Keratinocyte (primary cell): ENCODE measurements at regions not wholly inside any gene's neighbourhood (a gene's known extent, or its start where the extent isn't known, plus 50 kb on each side); places are given as distances from the start of the nearest gene placed in this dataset.

ENCODE experiments used
- DNase-seq: peaks from one replicate; pipeline ENCODE4 v3.0.0-alpha.2; 2011; ENCODE audit warnings: low read depth, missing footprints, low spot score
- FAIRE-seq: peaks from 2 replicates; lab custom pipeline; 2011; peaks lifted over from hg19 to GRCh38; lab: Jason Lieb, UNC
- H2AFZ ChIP-seq: 2 replicates; pipeline ENCODE4 v1.6.0; 2012; ENCODE audit warnings: low read length, control low read depth, inconsistent platforms; ENCODE audit not compliant: control insufficient read depth
- H3K27ac ChIP-seq: 2 replicates; pipeline ENCODE4 v1.5.1; 2011; ENCODE audit warnings: low read length; ENCODE audit not compliant: control insufficient read depth, insufficient read depth
- H3K27me3 ChIP-seq: 3 replicates; pipeline ENCODE4 v1.6.0; 2011; ENCODE audit warnings: low read length; ENCODE audit not compliant: control insufficient read depth, insufficient read depth; ENCODE audit errors: extremely low read depth
- H3K36me3 ChIP-seq, 2 experiments: 2 replicates in 1 of 2; 3 replicates in 1 of 2; pipeline ENCODE4 v1.5.1; 2011; ENCODE audit warnings: low read length in 2 of 2, mild to moderate bottlenecking in 1 of 2; ENCODE audit not compliant: control insufficient read depth in 2 of 2, insufficient read depth in 2 of 2; ENCODE audit errors: extremely low read depth in 1 of 2
- H3K4me1 ChIP-seq: 3 replicates; pipeline ENCODE4 v1.5.1; 2011; ENCODE audit warnings: low read length; ENCODE audit not compliant: control insufficient read depth, insufficient read depth; ENCODE audit errors: extremely low read depth
- H3K4me2 ChIP-seq: 3 replicates; pipeline ENCODE4 v1.6.0; 2011; ENCODE audit warnings: low read depth, low read length; ENCODE audit not compliant: control insufficient read depth, insufficient read depth; ENCODE audit errors: extremely low read depth
- H3K4me3 ChIP-seq, 3 experiments: fragments of 200-600 bp in 1 of 3; sonication (generic) in 1 of 3; 2 replicates in 2 of 3; 3 replicates in 1 of 3; pipeline ENCODE4 v1.5.1; 2011 to 2016; ENCODE audit warnings: low read length in 3 of 3, mild to moderate bottlenecking in 3 of 3, control low read depth in 2 of 3, inconsistent platforms in 1 of 3, low read depth in 1 of 3, mixed read lengths in 1 of 3, mixed run types in 1 of 3, moderate library complexity in 1 of 3; ENCODE audit not compliant: control insufficient read depth in 2 of 3, insufficient read depth in 2 of 3; ENCODE audit errors: extremely low read depth in 1 of 3
- H3K79me2 ChIP-seq: 2 replicates; pipeline ENCODE4 v1.6.0; 2012; ENCODE audit warnings: low read length; ENCODE audit not compliant: control insufficient read depth, insufficient read depth
- H3K9ac ChIP-seq: 3 replicates; pipeline ENCODE4 v1.6.0; 2011; ENCODE audit warnings: low read length; ENCODE audit not compliant: control insufficient read depth, insufficient read depth; ENCODE audit errors: extremely low read depth
- H3K9me1 ChIP-seq: 3 replicates; pipeline ENCODE4 v1.6.0; 2011; ENCODE audit warnings: low read length; ENCODE audit not compliant: control insufficient read depth, insufficient read depth; ENCODE audit errors: extremely low read depth
- H3K9me3 ChIP-seq: 2 replicates; pipeline ENCODE4 v1.5.1; 2012; ENCODE audit warnings: low read depth, low read length; ENCODE audit not compliant: control insufficient read depth
- H4K20me1 ChIP-seq: 3 replicates; pipeline ENCODE4 v1.6.0; 2011; ENCODE audit warnings: low read length; ENCODE audit not compliant: control insufficient read depth, insufficient read depth; ENCODE audit errors: extremely low read depth
- EZH2 ChIP-seq: IDR thresholded peaks from one replicate; pipeline ENCODE4 v1.6.1; 2012; ENCODE audit warnings: inconsistent platforms, mild to moderate bottlenecking, low read length, moderate library complexity
- dilution Hi-C: fragments of 300-500 bp; cut with MboI; formaldehyde crosslinking; loops from one replicate; pipeline ENCODE4 v1.7.0; 2020; ENCODE audit warnings: low sequenced_read_pairs; ENCODE audit not compliant: extremely low pct_ligation_motif_present
- TF ChIP-seq, protein P1 (sequence below), 3 experiments: IDR thresholded peaks in 1 of 3; conservative IDR thresholded peaks in 1 of 3; optimal IDR thresholded peaks in 1 of 3; 2 replicates in 2 of 3; 3 replicates in 1 of 3; pipeline versions ENCODE3 to v1.5.1; 2011; ENCODE audit warnings: low read length in 3 of 3, mild to moderate bottlenecking in 3 of 3, moderate library complexity in 2 of 3, control low read depth in 1 of 3, inconsistent platforms in 1 of 3; ENCODE audit not compliant: insufficient read depth in 2 of 3; ENCODE audit errors: extremely low read depth in 1 of 3

DNA sequence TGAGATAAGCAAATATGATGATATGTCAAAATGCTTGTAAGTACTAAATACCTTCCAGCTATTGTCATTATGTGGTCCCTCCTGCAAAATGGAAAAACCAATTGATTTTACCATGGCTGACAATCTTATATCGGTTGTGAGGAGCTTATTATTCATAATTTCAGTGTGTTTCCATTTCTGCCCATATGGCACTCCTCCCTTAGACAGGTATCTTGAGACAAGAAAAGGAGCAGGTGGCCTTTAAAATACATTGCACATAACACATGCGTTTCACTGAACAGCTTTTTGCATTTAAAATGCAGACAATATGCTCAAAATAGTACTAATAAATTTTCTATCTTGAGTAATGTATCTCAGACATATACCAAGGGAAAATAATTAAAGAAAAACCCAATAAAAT lies 60.2 kb upstream of the SH3RF3 start:
- Histone ChIP-seq H3K9me1 (no peaks in the 10 kb centered on the region), H3K9me3 (no peaks in the 10 kb centered on the region), H3K9ac (no peak overlapping the region), H3K4me3 (no peak overlapping the region), H4K20me1 (no peaks in the 10 kb centered on the region), H3K79me2 (no peaks in the 10 kb centered on the region), H2AFZ (no peak overlapping the region), H3K4me1 (peaks cover 8% of the 10 kb centered on the region), H3K27ac (no peak overlapping the region), H3K27me3 (no peaks in the 10 kb centered on the region), H3K4me2 (no peak overlapping the region), H3K36me3 (no peaks in the 10 kb centered on the region)
- DNase-seq, result no peak
- TF ChIP-seq, protein P1, sequence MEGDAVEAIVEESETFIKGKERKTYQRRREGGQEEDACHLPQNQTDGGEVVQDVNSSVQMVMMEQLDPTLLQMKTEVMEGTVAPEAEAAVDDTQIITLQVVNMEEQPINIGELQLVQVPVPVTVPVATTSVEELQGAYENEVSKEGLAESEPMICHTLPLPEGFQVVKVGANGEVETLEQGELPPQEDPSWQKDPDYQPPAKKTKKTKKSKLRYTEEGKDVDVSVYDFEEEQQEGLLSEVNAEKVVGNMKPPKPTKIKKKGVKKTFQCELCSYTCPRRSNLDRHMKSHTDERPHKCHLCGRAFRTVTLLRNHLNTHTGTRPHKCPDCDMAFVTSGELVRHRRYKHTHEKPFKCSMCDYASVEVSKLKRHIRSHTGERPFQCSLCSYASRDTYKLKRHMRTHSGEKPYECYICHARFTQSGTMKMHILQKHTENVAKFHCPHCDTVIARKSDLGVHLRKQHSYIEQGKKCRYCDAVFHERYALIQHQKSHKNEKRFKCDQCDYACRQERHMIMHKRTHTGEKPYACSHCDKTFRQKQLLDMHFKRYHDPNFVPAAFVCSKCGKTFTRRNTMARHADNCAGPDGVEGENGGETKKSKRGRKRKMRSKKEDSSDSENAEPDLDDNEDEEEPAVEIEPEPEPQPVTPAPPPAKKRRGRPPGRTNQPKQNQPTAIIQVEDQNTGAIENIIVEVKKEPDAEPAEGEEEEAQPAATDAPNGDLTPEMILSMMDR (optimal IDR thresholded peaks at IDR 0.05 in 1 of 3, IDR thresholded peaks at IDR 0.05 in 1 of 3, conservative IDR thresholded peaks at IDR 0.05 in 1 of 3; ENCODE audit: extremely low read depth in 1 of 3, insufficient read depth in 2 of 3, low read length in 3 of 3), result no peak
- no peak for TF ChIP-seq EZH2
- no peak for FAIRE-seq
- dilution Hi-C loops, result no loop called here

DNA sequence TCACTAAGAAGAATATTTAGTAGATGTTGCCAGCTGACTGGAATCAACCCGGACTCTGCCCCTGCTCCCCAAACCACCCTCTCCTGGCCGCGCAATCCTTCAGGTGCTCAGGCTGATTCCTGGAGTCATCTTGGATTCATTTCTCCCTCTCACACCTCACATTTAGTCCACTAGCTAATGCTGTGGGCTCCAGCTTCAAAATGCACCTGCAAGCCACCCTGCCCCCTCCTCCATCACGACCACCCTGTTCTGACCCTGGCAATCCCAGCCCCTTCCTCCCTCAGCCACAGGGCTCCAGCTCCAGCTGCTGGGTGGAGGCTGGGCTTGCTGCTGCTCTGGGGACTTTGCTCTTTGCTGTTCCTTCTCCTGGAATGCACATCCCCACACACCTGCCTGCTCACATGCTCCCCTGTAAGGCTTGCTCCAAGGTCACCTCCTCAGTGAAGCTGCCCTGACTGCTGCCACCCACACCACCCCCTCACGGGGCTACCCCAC lies 61.3 kb upstream of the SH3RF3 start:
- H3K27ac ChIP-seq, result no peak overlapping the region
- DNase-seq (no peak), FAIRE-seq (no peak)
- no peak overlapping the region for H3K4me3 ChIP-seq
- no peaks in the 10 kb centered on the region for H3K79me2 ChIP-seq
- TF ChIP-seq, protein P1 (optimal IDR thresholded peaks at IDR 0.05 in 1 of 3, IDR thresholded peaks at IDR 0.05 in 1 of 3, conservative IDR thresholded peaks at IDR 0.05 in 1 of 3; ENCODE audit: extremely low read depth in 1 of 3, insufficient read depth in 2 of 3, low read length in 3 of 3), result no peak
- no peak for TF ChIP-seq EZH2
- H3K4me1 ChIP-seq, result peaks cover 8% of the 10 kb centered on the region
- no peaks in the 10 kb centered on the region for H3K36me3 ChIP-seq
- no peak overlapping the region for H2AFZ ChIP-seq
- dilution Hi-C loops, result no loop called here
- no peaks in the 10 kb centered on the region for H3K9me3 ChIP-seq
- no peak overlapping the region for H3K9ac ChIP-seq
- no peak overlapping the region for H3K4me2 ChIP-seq
- no peaks in the 10 kb centered on the region for H3K9me1 ChIP-seq
- no peaks in the 10 kb centered on the region for H4K20me1 ChIP-seq
- peaks cover 8% of the 10 kb centered on the region for H3K27me3 ChIP-seq
